ENCODE measurements at regions not wholly inside any gene's neighbourhood (a gene's known extent, or its start where the extent isn't known, plus 50 kb on each side); places are given as distances from the start of the nearest gene placed in this dataset.

- Histone ChIP-seq H3K4me3 (ENCODE audit: low read depth, low read length, poor library complexity, severe bottlenecking) (no peak overlapping the region), H3K79me2 (ENCODE audit: insufficient read depth, low read length) (no peaks in the 10 kb centered on the region), H3K9me2 (ENCODE audit: low read depth, low read length) (no peaks in the 10 kb centered on the region), H4K20me1 (ENCODE audit: insufficient read depth, low read length) (no peaks in the 10 kb centered on the region), H3F3A (ENCODE audit: insufficient read depth, low read length) (no peaks in the 10 kb centered on the region), H3K9me3 (ENCODE audit: low read length) (no peaks in the 10 kb centered on the region), H3K36me3 (ENCODE audit: insufficient read depth, low read length) (no peaks in the 10 kb centered on the region), H3K9ac (ENCODE audit: low read length) (no peak overlapping the region), H2AFZ (ENCODE audit: low read length) (no peak overlapping the region), H3K27me3 (ENCODE audit: insufficient read depth, low read length) (no peaks in the 10 kb centered on the region; the same call in 1 of the 2 replicates), H3K4me1 (ENCODE audit: insufficient read depth, low read length, severe bottlenecking) (no peaks in the 10 kb centered on the region), H3K27ac (ENCODE audit: low read depth, low read length, poor library complexity, severe bottlenecking) (no peak overlapping the region), H3K4me2 (ENCODE audit: low read length) (no peak overlapping the region)
- TF ChIP-seq, protein P1, sequence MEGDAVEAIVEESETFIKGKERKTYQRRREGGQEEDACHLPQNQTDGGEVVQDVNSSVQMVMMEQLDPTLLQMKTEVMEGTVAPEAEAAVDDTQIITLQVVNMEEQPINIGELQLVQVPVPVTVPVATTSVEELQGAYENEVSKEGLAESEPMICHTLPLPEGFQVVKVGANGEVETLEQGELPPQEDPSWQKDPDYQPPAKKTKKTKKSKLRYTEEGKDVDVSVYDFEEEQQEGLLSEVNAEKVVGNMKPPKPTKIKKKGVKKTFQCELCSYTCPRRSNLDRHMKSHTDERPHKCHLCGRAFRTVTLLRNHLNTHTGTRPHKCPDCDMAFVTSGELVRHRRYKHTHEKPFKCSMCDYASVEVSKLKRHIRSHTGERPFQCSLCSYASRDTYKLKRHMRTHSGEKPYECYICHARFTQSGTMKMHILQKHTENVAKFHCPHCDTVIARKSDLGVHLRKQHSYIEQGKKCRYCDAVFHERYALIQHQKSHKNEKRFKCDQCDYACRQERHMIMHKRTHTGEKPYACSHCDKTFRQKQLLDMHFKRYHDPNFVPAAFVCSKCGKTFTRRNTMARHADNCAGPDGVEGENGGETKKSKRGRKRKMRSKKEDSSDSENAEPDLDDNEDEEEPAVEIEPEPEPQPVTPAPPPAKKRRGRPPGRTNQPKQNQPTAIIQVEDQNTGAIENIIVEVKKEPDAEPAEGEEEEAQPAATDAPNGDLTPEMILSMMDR (IDR thresholded peaks at IDR 0.05; ENCODE audit: low read length) = no peak
- TF ChIP-seq EZH2 (IDR thresholded peaks at IDR 0.05; ENCODE audit: borderline replicate concordance, low read length) = no peak
Measured at GRCh38 chr6:44651604-44652003, 264.1 kb downstream of the CDC5L start.

DNA sequence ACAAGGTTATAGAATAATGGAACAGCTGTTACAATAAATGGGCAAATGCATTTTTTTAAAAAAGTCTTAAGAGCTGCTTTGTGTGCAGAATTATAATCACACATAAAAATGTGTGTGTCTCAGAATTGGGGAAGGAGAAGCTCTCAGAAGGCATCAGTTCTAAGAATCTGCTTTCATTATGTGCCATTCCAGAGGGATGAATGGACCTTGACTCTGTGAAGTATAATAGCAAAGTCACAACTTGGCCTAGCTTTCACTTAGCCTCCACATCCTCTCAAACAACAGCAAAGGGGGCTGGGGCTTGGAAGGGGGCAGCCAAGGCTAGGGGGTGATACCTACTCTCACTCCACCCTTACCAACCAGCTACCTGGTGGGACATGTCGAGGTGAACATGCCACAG is 265.0 kb downstream of the CDC5L start:
- Histone ChIP-seq H3K27ac (ENCODE audit: low read depth, low read length, poor library complexity, severe bottlenecking) (no peak overlapping the region), H3K4me2 (ENCODE audit: low read length) (no peak overlapping the region), H3K9ac (ENCODE audit: low read length) (no peak overlapping the region), H3K4me1 (ENCODE audit: insufficient read depth, low read length, severe bottlenecking) (no peaks in the 10 kb centered on the region), H3K4me3 (ENCODE audit: low read depth, low read length, poor library complexity, severe bottlenecking) (no peak overlapping the region), H3F3A (ENCODE audit: insufficient read depth, low read length) (no peaks in the 10 kb centered on the region), H3K79me2 (ENCODE audit: insufficient read depth, low read length) (no peaks in the 10 kb centered on the region), H3K9me3 (ENCODE audit: low read length) (no peaks in the 10 kb centered on the region), H2AFZ (ENCODE audit: low read length) (no peak overlapping the region), H4K20me1 (ENCODE audit: insufficient read depth, low read length) (no peaks in the 10 kb centered on the region), H3K27me3 (ENCODE audit: insufficient read depth, low read length) (no peaks in the 10 kb centered on the region; the same call in 1 of the 2 replicates), H3K36me3 (ENCODE audit: insufficient read depth, low read length) (no peaks in the 10 kb centered on the region), H3K9me2 (ENCODE audit: low read depth, low read length) (no peaks in the 10 kb centered on the region)
- no peak for TF ChIP-seq EZH2 (IDR thresholded peaks at IDR 0.05; ENCODE audit: borderline replicate concordance, low read length)
- TF ChIP-seq, protein P1 (IDR thresholded peaks at IDR 0.05; ENCODE audit: low read length) = no peak

DNA sequence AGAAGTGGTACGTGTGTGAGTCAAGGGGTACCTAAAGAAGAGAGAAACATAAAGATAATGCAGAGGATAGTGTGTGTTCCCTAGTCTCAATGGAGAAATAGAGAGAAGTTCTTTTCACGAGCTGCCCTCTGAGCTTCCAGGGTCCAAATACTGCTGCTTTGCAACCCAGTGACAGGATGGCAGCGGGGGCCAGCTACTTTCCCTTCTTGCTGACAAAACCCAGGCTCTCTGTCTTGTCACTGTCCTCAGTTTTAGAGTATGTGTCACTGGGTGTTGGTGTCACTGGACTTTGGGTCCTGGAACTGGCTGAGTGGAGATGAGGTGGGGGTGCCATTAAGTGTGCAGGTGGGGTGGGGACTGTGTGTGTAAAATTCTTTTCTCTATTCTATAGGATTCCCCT is 265.6 kb downstream of the CDC5L start:
- no peaks in the 10 kb centered on the region for H4K20me1 ChIP-seq (ENCODE audit: insufficient read depth, low read length)
- TF ChIP-seq, protein P1 (IDR thresholded peaks at IDR 0.05; ENCODE audit: low read length) = no peak
- TF ChIP-seq EZH2 (IDR thresholded peaks at IDR 0.05; ENCODE audit: borderline replicate concordance, low read length) = no peak
- H3K27me3 ChIP-seq (ENCODE audit: insufficient read depth, low read length) = no peaks in the 10 kb centered on the region; the same call in 1 of the 2 replicates
- no peaks in the 10 kb centered on the region for H3K79me2 ChIP-seq (ENCODE audit: insufficient read depth, low read length)
- no peaks in the 10 kb centered on the region for H3F3A ChIP-seq (ENCODE audit: insufficient read depth, low read length)
- no peaks in the 10 kb centered on the region for H3K4me1 ChIP-seq (ENCODE audit: insufficient read depth, low read length, severe bottlenecking)
- H2AFZ ChIP-seq (ENCODE audit: low read length) = no peak overlapping the region
- no peaks in the 10 kb centered on the region for H3K36me3 ChIP-seq (ENCODE audit: insufficient read depth, low read length)
- H3K9me2 ChIP-seq (ENCODE audit: low read depth, low read length) = no peaks in the 10 kb centered on the region
- H3K4me3 ChIP-seq (ENCODE audit: low read depth, low read length, poor library complexity, severe bottlenecking) = no peak overlapping the region
- no peak overlapping the region for H3K27ac ChIP-seq (ENCODE audit: low read depth, low read length, poor library complexity, severe bottlenecking)
- H3K9ac ChIP-seq (ENCODE audit: low read length) = no peak overlapping the region
- H3K9me3 ChIP-seq (ENCODE audit: low read length) = no peaks in the 10 kb centered on the region
- H3K4me2 ChIP-seq (ENCODE audit: low read length) = no peak overlapping the region

Data from OCI-LY1 (cell line).